OCI-LY7 (cell line): ENCODE measurements at regions not wholly inside any gene's neighbourhood (a gene's known extent, or its start where the extent isn't known, plus 50 kb on each side); places are given as distances from the start of the nearest gene placed in this dataset.
A peak's percentile ranks its signal among the peaks of the same experiment; 100 is the strongest.

Source experiments
- BruUV-seq: library from RNA; stranded (reverse); fragments of 400-500 nt; replicated peaks from 2 replicates; lab custom pipeline; 2021; lab: Mats Ljungman, UMichigan
- CTCF ChIA-PET: fragments of 300-600 bp; sonication (Branson Sonifier 250); formaldehyde crosslinking; loops from one replicate; lab custom pipeline; 2022; ENCODE audit warnings: antibody characterized with exemption; ENCODE audit not compliant: unreplicated experiment; lab: Charles Lee
- POLR2A ChIA-PET: fragments of 300-600 bp; sonication (Branson Sonifier 250); formaldehyde crosslinking; loops from one replicate; lab custom pipeline; 2022; ENCODE audit warnings: antibody characterized with exemption; lab: Charles Lee
- DNase-seq: peaks from one replicate; pipeline ENCODE4 v3.0.0-alpha.2; 2015; ENCODE audit warnings: low spot score
- H2AFZ ChIP-seq: fragments of 200-600 bp; sonication (generic), shearing (Covaris generic); 2 replicates; pipeline ENCODE4 v1.6.1; 2014; ENCODE audit warnings: mild to moderate bottlenecking, antibody characterized with exemption, low read length, moderate library complexity
- H3K27ac ChIP-seq: fragments of 200-600 bp; sonication (generic); 2 replicates; pipeline ENCODE4 v1.5.1; 2014; ENCODE audit warnings: mixed run types, low read depth, mild to moderate bottlenecking, moderate library complexity, low read length, inconsistent platforms; ENCODE audit not compliant: poor library complexity, severe bottlenecking
- H3K36me3 ChIP-seq: fragments of 200-600 bp; sonication (generic); 2 replicates; pipeline ENCODE4 v1.6.1; 2014; ENCODE audit warnings: mild to moderate bottlenecking, antibody characterized with exemption, low read length, moderate library complexity, mixed read lengths; ENCODE audit not compliant: insufficient read depth
- H3K4me1 ChIP-seq: fragments of 200-600 bp; sonication (generic); 2 replicates; pipeline ENCODE4 v1.5.1; 2014; ENCODE audit warnings: mild to moderate bottlenecking, low read length; ENCODE audit not compliant: insufficient read depth, poor library complexity, severe bottlenecking
- H3K4me2 ChIP-seq: fragments of 200-600 bp; sonication (generic); 2 replicates; pipeline ENCODE4 v1.6.1; 2014; ENCODE audit warnings: mild to moderate bottlenecking, low read length
- H3K4me3 ChIP-seq: fragments of 200-600 bp; sonication (generic); 2 replicates; pipeline ENCODE4 v1.5.1; 2014; ENCODE audit warnings: mild to moderate bottlenecking, low read depth, low read length; ENCODE audit not compliant: poor library complexity, severe bottlenecking
- H3K79me2 ChIP-seq: fragments of 200-600 bp; sonication (generic); 2 replicates; pipeline ENCODE4 v1.6.1; 2016; ENCODE audit warnings: low read depth, mild to moderate bottlenecking, low read length, moderate library complexity, mixed read lengths; ENCODE audit not compliant: insufficient read depth
- H3K9me2 ChIP-seq: fragments of 200-600 bp; sonication (generic); 2 replicates; pipeline ENCODE4 v1.6.1; 2016; ENCODE audit warnings: mild to moderate bottlenecking, low read length, mixed read lengths; ENCODE audit not compliant: insufficient read depth
- H3K9me3 ChIP-seq: fragments of 200-600 bp; sonication (generic); 2 replicates; pipeline ENCODE4 v1.6.1; 2014; ENCODE audit warnings: mild to moderate bottlenecking, mixed run types, low read length, mixed read lengths
- H4K20me1 ChIP-seq: fragments of 200-600 bp; sonication (generic); 2 replicates; pipeline ENCODE4 v1.6.1; 2014; ENCODE audit warnings: mild to moderate bottlenecking, antibody characterized with exemption, low read length, moderate library complexity, mixed read lengths; ENCODE audit not compliant: insufficient read depth
- CTCF ChIP-seq: fragments of 200-600 bp; sonication (generic); conservative IDR thresholded peaks from 2 replicates; pipeline ENCODE4 v1.5.1; 2014; ENCODE audit warnings: mild to moderate bottlenecking, antibody characterized with exemption, low read length, moderate library complexity, mixed read lengths
- EZH2phosphoT487 ChIP-seq: fragments of 200-600 bp; sonication (generic); IDR thresholded peaks from 2 replicates; pipeline ENCODE4 v1.6.1; 2018; ENCODE audit warnings: low read depth, borderline replicate concordance, mild to moderate bottlenecking, mixed run types, antibody characterized with exemption, low read length, moderate library complexity, mixed read lengths
- intact Hi-C: fragments of 100-400 bp; cut with micrococcal nuclease; formaldehyde crosslinking; loops from one replicate; pipeline ENCODE4 v1.10.0; 2022; ENCODE audit not compliant: unreplicated experiment

- no peak for TF ChIP-seq EZH2phosphoT487
- 0 out of 2 replicates have a peak, but pooled peaks have one; percentile 18 for TF ChIP-seq CTCF
- DNase-seq = no peak
- no peak overlapping the region for H3K4me3 ChIP-seq
- H3K9me2 ChIP-seq = no peaks in the 10 kb centered on the region
- BruUV-seq = no TSS peak
- H3K79me2 ChIP-seq = no peaks in the 10 kb centered on the region
- no peaks in the 10 kb centered on the region for H3K4me1 ChIP-seq
- POLR2A ChIA-PET = no interaction called here
- no peak overlapping the region for H2AFZ ChIP-seq
- no peak overlapping the region for H3K4me2 ChIP-seq
- intact Hi-C loops = no loop called here
- no peaks in the 10 kb centered on the region for H4K20me1 ChIP-seq
- H3K9me3 ChIP-seq = no peaks in the 10 kb centered on the region
- H3K27ac ChIP-seq = no peak overlapping the region
- H3K36me3 ChIP-seq = no peaks in the 10 kb centered on the region
- CTCF ChIA-PET = no interaction called here
Measured at GRCh38 chrX:115988825-115989224, 181.7 kb upstream of the AGTR2 start.

GRCh38 chrX:115989686-115990085 is 180.9 kb upstream of the AGTR2 start:
- Histone ChIP-seq H3K36me3 (no peaks in the 10 kb centered on the region), H2AFZ (no peak overlapping the region), H3K79me2 (no peaks in the 10 kb centered on the region), H3K9me3 (no peaks in the 10 kb centered on the region), H3K4me1 (no peaks in the 10 kb centered on the region), H3K4me2 (no peak overlapping the region), H3K27ac (no peak overlapping the region), H4K20me1 (no peaks in the 10 kb centered on the region), H3K4me3 (no peak overlapping the region), H3K9me2 (no peaks in the 10 kb centered on the region)
- intact Hi-C loops = no loop called here
- CTCF ChIA-PET = no interaction called here
- POLR2A ChIA-PET = no interaction called here
- no peak for DNase-seq
- no TSS peak for BruUV-seq
- TF ChIP-seq CTCF (no peak), EZH2phosphoT487 (no peak)

GRCh38 chrX:116009346-116009745 is 161.2 kb upstream of the AGTR2 start:
- no peaks in the 10 kb centered on the region for H3K79me2 ChIP-seq
- H3K4me2 ChIP-seq = no peak overlapping the region
- H3K4me3 ChIP-seq = no peak overlapping the region
- no peak overlapping the region for H3K27ac ChIP-seq
- H3K9me2 ChIP-seq = no peaks in the 10 kb centered on the region
- H2AFZ ChIP-seq = no peak overlapping the region
- TF ChIP-seq CTCF (no peak), EZH2phosphoT487 (no peak)
- POLR2A ChIA-PET = interaction anchor here (0.7 kb wide), 1 partner anchor 1096 kb away, joined by 3 read pairs; no protein-coding TSS in a partner anchor
- H3K9me3 ChIP-seq = no peaks in the 10 kb centered on the region
- H3K36me3 ChIP-seq = no peaks in the 10 kb centered on the region
- H3K4me1 ChIP-seq = no peaks in the 10 kb centered on the region
- intact Hi-C loops = no loop called here
- no TSS peak for BruUV-seq
- no peaks in the 10 kb centered on the region for H4K20me1 ChIP-seq
- CTCF ChIA-PET = no interaction called here
- no peak for DNase-seq
